Activated CD8-positive, alpha-beta memory T cell treated with anti-CD3 and anti-CD28 coated beads, Interleukin-2, amount 50 U/mL, for 1 hour (primary cell): ENCODE measurements at regions not wholly inside any gene's neighbourhood (a gene's known extent, or its start where the extent isn't known, plus 50 kb on each side); places are given as distances from the start of the nearest gene placed in this dataset.
"Not testable (repeated sequence)": the region's sequence is repeated elsewhere in the genome, so short reads cannot be mapped to it uniquely, and the experiment has no call there.

ENCODE experiments used
- DNase-seq: peaks from one replicate; pipeline ENCODE4 v3.0.0-alpha.2; 2020; ENCODE audit errors: extremely low read depth

- DNase-seq: not testable (repeated sequence)
These were observed 51.8 kb upstream of the SLC39A8 start for GRCh38 chr4:102397056-102397455.

GRCh38 chr4:102399021-102399420 lies 53.7 kb upstream of the SLC39A8 start:
- no peak for DNase-seq

GRCh38 chr4:102400898-102401297 lies 55.6 kb upstream of the SLC39A8 start:
- DNase-seq: no peak

GRCh38 chr4:102402223-102402622 lies 56.9 kb upstream of the SLC39A8 start:
- DNase-seq: no peak

GRCh38 chr4:102403116-102403515 lies 57.8 kb upstream of the SLC39A8 start:
- DNase-seq: no peak

- no peak for DNase-seq
These were observed 59.2 kb upstream of the SLC39A8 start for GRCh38 chr4:102404431-102404969.

GRCh38 chr4:102405821-102406401 lies 60.6 kb upstream of the SLC39A8 start:
- DNase-seq: no peak

GRCh38 chr4:102410884-102411283 lies 65.6 kb upstream of the SLC39A8 start:
- not testable (repeated sequence) for DNase-seq

GRCh38 chr4:102411408-102411807 lies 66.1 kb upstream of the SLC39A8 start:
- DNase-seq: no peak

- no peak for DNase-seq
These were observed 71.5 kb upstream of the SLC39A8 start for GRCh38 chr4:102416765-102417164.

- no peak for DNase-seq
These were observed 75.5 kb upstream of the SLC39A8 start for GRCh38 chr4:102420563-102421398.

GRCh38 chr4:102422843-102423242 lies 77.6 kb upstream of the SLC39A8 start:
- DNase-seq: no peak

- no peak for DNase-seq
These were observed 77.8 kb upstream of the NFKB1 start for GRCh38 chr4:102423375-102423774.

- no peak for DNase-seq
These were observed 73.7 kb upstream of the NFKB1 start for GRCh38 chr4:102427371-102427998.

GRCh38 chr4:102428122-102428521 lies 73.0 kb upstream of the NFKB1 start:
- no peak for DNase-seq

GRCh38 chr4:102429553-102429952 lies 71.6 kb upstream of the NFKB1 start:
- no peak for DNase-seq

- no peak for DNase-seq
These were observed 70.7 kb upstream of the NFKB1 start for GRCh38 chr4:102430461-102430910.

GRCh38 chr4:102431608-102431961 lies 69.6 kb upstream of the NFKB1 start:
- DNase-seq: no peak

- no peak for DNase-seq
These were observed 64.0 kb upstream of the NFKB1 start for GRCh38 chr4:102437111-102437510.

- DNase-seq: no peak
These were observed 62.5 kb upstream of the NFKB1 start for GRCh38 chr4:102438396-102439235.

GRCh38 chr4:102439236-102439614 lies 61.9 kb upstream of the NFKB1 start:
- DNase-seq: no peak

GRCh38 chr4:102439812-102440211 lies 61.3 kb upstream of the NFKB1 start:
- no peak for DNase-seq
